ENCODE measurements at regions not wholly inside any gene's neighbourhood (a gene's known extent, or its start where the extent isn't known, plus 50 kb on each side); places are given as distances from the start of the nearest gene placed in this dataset.
A peak's percentile ranks its signal among the peaks of the same experiment; 100 is the strongest.

- no peak for DNase-seq (ENCODE audit: low spot score)
Measured at GRCh38 chr18:25646971-25647370, 295.0 kb upstream of the ZNF521 start.

DNA sequence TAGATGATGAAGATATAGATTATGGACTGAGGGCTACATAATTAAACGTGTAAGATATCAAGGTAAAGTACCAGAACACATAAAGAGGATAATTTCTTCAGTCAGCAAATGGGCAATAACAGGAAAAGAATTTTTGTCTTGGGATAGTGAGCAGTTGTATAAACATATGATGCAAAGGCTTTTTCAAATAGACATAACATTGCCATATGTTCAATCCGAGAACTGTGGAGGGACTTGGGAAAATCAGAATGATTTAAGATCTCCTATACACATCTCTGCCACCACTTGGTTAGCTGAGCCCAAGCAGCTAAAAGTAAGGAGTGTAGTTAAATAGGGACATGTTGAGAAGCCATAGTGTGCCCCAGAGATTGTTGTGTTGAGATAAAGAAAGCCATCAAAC lies 287.6 kb upstream of the ZNF521 start:
- no peak for DNase-seq (ENCODE audit: low spot score)

GRCh38 chr18:25633563-25633962 lies 281.6 kb upstream of the ZNF521 start:
- DNase-seq (ENCODE audit: low spot score) = no peak

- no peak for DNase-seq (ENCODE audit: low spot score)
Measured at GRCh38 chr18:25630682-25631081, 278.7 kb upstream of the ZNF521 start.

DNA sequence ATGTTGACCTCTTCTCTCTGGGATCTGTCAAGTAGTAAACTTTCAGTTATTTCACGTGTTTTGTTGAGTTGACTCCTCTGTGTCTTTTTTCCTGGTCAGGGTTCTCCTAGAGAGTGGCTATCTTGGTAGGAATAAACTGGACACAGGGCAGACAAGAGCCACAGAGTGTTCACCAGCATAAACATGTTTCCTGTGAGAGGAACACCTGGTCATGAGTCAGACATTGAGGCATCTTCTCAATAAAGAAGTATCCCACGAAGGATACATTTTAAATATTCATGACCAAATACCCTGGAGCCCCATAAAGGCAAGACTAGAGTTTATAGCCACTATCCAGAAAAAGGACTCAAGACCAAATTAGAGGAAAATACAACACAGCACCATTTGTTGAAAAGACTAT lies 269.7 kb upstream of the ZNF521 start:
- DNase-seq (ENCODE audit: low spot score) = no peak

DNA sequence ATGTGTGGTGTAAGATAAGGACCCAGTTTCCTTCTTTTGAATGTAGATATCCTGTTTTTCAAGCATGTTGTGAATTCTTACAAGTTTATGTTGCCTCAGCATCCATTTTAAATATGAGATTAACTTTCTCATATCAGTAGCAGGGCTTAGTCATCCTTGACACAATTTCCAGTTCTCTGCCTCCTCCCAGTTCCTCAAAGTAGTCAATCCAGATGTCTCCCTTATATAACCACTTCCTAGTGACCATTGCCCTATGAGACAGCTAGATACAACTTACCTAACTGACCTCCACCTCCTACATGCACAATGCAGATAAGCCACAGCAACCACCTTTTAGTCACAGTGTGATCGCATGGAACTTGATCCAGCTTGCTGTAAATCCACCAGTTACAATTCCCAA lies 269.2 kb upstream of the ZNF521 start:
- no peak for DNase-seq (ENCODE audit: low spot score)

- no peak for DNase-seq (ENCODE audit: low spot score)
Measured at GRCh38 chr18:25614168-25614567, 262.2 kb upstream of the ZNF521 start.

GRCh38 chr18:25612466-25612865 lies 260.5 kb upstream of the ZNF521 start:
- DNase-seq (ENCODE audit: low spot score) = no peak

DNA sequence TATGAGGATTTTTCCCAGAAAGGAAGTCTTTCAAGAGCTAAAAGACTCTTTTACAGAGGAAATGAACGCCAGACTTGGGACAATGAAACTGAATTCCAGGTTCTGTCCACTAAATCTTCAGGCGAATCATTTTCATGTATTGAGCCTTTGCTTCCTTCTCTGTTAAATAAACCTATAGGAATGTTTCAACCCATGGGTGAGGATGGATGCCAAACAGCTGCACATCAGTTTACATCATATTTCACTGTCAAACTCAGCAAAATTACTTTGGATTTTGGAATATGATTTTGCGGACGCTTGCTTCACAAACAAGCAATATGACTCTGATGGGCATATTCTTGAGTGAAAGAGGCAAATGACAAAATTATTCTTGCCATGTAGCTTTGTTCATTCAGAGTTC lies 256.1 kb upstream of the ZNF521 start:
- no peak for DNase-seq (ENCODE audit: low spot score)

GRCh38 chr18:25604894-25605597 lies 253.1 kb upstream of the ZNF521 start:
- no peak for DNase-seq (ENCODE audit: low spot score)

DNA sequence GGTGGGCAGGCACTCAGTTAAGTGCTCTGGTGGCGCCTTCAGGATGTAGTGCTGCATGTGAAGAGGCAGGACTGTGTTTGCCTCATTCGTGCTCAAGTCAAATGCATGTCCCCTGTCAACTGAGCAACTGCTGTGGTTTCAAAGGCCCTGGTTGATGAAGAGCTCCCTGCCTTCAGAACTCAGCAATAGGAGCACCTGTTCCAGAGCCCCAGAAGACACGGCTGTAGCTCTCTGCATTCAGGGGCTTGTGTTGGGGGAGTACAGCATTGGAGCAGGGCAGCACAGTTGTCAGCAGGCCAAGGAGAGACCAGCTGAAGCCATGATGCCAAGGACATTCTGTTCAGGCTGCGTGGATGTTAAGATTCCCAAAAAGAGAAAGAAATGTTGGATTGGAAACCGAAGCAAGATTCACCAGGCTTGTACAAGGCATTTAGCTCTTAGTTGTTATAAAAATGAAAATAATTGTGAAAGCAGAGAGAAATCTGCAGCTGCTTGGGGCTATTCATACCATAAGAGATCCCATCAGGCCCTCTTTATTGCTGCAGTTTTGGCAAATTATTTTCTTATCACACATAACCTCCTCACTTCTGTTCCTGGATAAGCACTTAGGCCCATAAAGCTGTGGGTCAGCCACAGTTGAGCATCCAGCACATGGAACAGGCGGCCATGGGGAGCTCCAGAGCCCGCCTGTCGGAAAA lies 252.4 kb upstream of the ZNF521 start:
- peak; percentile 12 for DNase-seq (ENCODE audit: low spot score)

GRCh38 chr18:25599443-25599842 lies 247.5 kb upstream of the ZNF521 start:
- DNase-seq (ENCODE audit: low spot score) = no peak

DNA sequence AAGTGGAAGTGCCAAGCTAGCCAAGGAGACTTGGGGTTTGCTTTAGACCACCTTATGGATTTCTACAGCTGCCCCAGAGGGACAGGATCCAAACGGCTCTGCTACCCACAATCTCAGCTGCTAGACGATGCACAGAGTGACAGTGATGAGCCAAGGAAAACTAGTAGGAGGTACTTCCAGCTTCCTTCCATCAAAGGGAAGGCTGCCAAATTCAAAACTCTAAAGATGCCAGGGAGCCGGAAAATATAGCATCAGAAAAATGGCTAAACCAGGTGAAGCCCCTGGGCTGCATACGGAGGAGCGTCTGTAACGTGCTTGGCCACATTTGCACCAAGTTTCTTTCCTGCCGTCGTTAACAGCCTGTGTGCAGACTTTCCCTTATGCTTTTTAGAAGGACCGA lies 245.5 kb upstream of the ZNF521 start:
- no peak for DNase-seq (ENCODE audit: low spot score)

- DNase-seq (ENCODE audit: low spot score) = no peak
Measured at GRCh38 chr18:25595274-25596060, 243.5 kb upstream of the ZNF521 start.

- DNase-seq (ENCODE audit: low spot score) = no peak
Measured at GRCh38 chr18:25594351-25594750, 242.4 kb upstream of the ZNF521 start.

- no peak for DNase-seq (ENCODE audit: low spot score)
Measured at GRCh38 chr18:25592804-25593360, 240.9 kb upstream of the ZNF521 start.

DNA sequence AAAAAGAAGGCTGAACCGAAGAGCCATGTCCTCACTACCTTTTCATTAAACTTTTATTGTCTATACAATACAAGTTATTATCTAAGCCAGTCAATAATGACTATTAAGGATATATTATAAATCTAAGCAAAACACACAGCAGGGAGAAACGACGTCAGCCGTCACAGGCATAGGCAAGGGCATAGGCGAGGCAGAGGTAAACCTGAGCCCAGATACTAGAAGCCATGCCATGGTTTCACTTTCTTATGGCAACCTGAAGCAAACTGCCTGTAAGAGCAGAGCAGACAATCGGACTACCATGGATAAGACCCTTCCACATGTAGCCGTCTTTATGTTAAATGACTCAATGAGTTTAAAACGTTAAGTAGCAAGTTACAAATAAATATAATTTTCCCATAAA lies 238.5 kb upstream of the ZNF521 start:
- no peak for DNase-seq (ENCODE audit: low spot score)

GRCh38 chr18:25587545-25587944 lies 235.6 kb upstream of the ZNF521 start:
- no peak for DNase-seq (ENCODE audit: low spot score)

GRCh38 chr18:25568986-25569385 lies 217.0 kb upstream of the ZNF521 start:
- DNase-seq (ENCODE audit: low spot score) = no peak

- no peak for DNase-seq (ENCODE audit: low spot score)
Measured at GRCh38 chr18:25563816-25564683, 212.1 kb upstream of the ZNF521 start.

- no peak for DNase-seq (ENCODE audit: low spot score)
Measured at GRCh38 chr18:25563346-25563745, 211.4 kb upstream of the ZNF521 start.

DNA sequence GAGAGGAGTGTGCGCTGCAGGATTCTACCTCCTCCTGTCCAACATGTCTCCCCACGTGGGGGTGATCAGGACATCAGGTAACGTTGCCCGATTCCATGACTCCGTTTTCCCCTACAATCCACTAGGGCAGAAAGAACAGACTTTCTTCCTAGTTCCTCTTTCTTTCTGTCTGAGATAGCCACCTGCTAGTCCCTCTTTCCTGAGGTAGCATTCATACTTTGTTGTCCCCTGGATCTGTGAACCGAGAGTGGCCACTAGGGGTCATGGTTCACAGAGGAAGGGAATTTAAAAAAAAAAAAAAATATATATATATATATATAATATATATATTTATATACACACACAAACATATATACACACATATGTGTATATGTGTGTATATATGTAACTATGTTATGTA lies 210.0 kb upstream of the ZNF521 start:
- no peak for DNase-seq (ENCODE audit: low spot score)
